HG03280 (cell line): ENCODE measurements at regions not wholly inside any gene's neighbourhood (a gene's known extent, or its start where the extent isn't known, plus 50 kb on each side); places are given as distances from the start of the nearest gene placed in this dataset.
"Not testable (repeated sequence)": the region's sequence is repeated elsewhere in the genome, so short reads cannot be mapped to it uniquely, and the experiment has no call there.

Source experiments
- ATAC-seq: cut with Tn5 transposase; IDR thresholded peaks from one replicate; pipeline ENCODE4 v1.9.1; 2021; ENCODE audit warnings: mild to moderate bottlenecking, moderate library complexity; ENCODE audit not compliant: unreplicated experiment

DNA sequence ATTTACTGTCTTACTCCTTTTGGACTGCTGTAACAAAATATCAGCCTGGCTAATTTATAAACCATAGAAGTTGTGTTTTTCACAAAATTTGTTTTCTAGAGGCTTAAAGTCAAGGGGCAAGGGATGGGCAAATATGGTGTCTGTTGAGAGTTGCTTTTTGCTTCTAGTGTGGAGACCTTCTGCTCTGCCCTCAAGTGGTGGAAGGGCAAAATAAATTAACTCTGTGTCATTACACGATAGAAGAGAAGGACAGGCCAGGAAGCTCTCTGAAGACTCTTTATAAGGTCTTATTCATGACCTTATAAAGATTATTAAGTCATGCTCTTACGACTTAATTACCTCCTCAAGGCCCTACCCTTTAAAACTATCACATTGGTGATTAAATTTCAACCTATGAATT, 181.2 kb upstream of the LRATD1 start:
- no peak for ATAC-seq

DNA sequence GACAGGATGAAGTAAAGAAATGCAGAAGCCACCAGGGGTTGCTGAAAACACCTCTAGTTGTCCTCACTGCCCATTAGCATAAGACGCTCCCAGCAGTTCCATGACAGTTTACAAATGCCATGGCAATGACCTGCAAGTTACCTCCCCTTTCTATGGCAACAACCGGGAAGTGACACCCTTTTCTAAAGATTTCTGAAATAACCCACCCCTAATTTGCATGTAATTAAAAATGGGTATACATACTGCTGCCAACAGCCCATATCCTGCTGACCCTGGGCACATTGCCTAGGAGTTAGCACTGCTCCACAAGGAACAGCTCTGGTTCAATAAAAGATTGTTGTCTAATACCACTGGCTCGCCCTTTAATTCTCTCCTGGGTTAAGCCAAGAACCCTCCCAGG, 178.3 kb upstream of the LRATD1 start:
- ATAC-seq, result no peak

DNA sequence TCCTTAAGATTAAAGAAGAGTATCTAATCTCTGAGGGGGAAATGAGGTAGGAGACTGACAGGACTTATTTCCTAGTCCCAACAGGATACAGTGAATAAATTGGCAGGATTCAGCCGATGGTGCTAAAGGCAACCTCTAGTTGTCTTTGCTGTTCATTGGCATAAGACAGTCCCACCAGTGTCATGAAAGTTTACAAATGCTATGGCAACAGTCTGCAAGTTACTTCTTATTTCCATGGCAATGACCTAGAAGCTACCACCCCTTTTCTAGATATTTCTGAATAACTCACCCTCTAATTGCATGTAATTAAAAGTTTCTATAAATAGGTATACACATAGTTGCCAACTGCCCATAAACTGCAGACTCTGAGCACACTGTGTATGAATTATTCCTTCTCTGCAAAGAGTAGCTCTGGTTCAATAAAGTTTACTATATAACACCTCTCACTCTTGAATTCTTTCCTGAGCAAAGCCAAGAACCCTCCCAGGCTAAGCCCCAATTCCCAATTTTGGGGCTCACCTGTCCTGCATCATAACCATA, 172.7 kb upstream of the LRATD1 start:
- ATAC-seq, result no peak

DNA sequence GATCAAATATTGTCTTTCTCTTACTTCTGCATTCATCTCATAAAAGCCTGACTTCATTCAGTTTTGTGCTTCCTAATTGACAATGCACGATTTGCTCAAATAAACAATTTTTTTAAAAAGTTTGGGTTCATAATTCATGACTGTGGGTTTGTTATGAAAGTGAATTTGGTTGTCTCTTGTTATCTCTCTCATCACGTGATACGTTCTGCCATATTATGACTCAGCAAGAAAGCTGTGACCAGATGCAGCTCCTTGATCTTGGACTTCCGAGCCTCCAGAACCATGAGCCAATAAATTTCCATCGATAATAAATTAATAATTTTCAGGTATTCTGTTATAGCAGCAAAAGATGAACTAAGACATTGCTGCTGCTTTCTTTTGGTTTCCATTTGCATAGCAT, 156.5 kb upstream of the LRATD1 start:
- ATAC-seq, result no peak

DNA sequence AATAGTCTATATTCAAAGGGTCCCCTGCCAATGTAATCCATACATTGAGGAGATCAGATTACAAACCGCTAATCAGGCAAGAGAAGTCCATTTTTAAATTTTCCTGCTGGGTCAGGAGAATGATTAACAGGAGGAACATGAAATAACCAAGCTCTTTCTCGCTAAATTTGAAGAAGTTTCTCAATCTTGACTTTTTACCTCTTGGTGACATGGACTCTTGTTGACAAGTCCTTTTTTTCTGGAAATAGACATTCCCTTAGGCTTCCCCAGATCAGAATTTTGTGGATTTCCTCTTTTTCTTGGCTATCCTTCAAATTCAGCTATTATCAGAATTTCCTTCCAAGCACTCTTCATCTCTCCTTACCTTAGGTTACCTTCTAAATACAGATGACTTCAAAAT, 153.0 kb upstream of the LRATD1 start:
- ATAC-seq, result no peak

DNA sequence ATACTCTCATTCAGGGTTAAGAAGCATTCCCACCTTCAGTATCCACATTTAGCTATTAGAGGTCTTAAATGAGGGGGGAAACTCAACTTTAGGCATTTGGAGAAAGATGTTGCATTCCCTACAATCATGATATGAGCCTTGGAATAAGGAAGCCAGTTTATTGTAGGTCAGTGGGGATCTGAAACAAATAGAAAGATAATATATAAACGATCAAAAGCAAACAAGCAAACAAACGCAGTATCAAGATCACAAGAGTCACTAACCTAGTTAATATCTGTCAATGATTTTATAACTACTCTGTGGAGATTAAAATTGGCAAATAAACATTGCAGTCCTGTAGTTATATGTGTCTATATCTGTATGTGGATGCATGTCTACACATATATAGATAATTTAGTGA, 152.4 kb upstream of the LRATD1 start:
- no peak for ATAC-seq

DNA sequence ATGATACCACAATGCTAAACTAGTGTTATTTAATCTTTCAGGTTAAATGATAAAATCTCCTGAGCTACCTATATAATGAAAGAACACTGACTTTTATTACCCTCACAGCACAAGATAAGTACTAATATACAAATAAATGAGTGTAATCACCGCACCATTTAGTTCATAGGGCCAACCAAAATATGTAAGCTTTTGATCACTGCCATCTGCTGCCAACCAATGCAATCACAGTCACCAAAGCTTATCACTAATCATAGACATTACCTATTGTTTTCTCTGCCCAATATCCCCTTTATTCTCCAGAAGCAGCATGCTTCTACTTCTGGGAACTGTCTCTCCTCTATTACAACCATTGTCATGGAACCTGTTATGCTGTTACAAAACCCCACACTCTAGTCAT, 151.6 kb upstream of the LRATD1 start:
- no peak for ATAC-seq

DNA sequence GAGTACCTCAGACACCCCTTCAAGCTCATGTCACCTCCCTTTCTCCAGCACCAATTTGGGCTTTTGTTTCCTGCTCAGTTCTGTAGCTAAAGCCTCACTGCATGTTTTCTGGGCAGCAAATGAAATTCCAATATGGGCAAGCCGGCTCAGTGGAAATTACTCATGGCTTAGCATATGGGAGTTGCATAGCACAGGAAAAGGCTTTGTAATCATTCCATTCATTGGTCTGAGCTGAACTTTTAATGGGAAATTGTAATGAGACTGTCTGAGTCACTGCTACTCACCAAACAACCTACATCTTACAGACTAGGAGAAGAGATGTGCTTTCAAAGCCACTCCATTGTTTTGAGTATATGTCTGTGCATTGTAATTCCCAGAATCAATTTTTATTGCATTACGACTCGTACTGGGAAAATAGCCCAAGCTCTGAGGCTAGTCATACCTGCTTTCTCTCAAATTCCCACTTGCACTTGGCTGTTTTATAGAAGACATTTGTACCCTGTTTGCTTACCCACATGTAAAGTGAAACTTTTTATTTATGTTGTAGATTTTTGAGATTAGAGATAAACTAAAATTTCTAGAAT, 139.5 kb upstream of the LRATD1 start:
- no peak for ATAC-seq

DNA sequence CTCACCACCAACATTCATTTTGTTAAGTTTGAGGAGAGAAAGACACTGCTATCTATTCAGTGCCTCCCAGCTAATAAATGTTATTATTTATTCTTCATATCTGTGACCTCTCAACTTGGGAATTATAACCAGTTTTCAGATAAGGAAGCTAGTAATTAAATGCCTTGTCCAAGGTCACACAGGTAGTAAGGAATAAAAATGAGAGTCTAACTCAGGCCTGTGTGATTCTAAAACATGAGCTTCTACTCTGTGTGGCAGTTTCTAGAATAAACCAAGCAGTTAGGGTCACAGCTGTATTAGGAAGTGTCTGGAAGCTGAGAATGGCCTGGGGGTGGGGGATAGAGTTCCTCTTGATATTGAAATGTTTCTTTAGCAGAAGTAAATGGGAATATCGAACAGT, 137.8 kb upstream of the LRATD1 start:
- no peak for ATAC-seq

DNA sequence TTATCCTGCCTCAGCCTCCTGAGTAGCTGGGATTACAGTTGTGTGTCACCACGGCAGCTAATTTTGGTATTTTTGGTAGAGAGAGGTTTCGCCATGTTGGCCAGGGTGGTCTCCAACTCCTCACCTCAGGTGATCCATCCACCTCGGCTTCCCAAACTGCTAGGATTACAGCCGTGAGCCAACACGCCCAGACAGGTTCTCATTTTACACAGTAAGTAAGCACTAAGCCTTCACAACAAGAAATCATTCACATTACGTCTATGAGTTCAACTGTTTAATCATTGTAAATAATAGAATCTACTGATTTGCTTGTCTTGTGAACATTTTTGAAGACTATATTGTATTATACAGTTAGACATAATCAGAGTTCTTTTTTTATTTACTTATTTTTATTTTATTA, 131.5 kb upstream of the LRATD1 start:
- no peak for ATAC-seq

DNA sequence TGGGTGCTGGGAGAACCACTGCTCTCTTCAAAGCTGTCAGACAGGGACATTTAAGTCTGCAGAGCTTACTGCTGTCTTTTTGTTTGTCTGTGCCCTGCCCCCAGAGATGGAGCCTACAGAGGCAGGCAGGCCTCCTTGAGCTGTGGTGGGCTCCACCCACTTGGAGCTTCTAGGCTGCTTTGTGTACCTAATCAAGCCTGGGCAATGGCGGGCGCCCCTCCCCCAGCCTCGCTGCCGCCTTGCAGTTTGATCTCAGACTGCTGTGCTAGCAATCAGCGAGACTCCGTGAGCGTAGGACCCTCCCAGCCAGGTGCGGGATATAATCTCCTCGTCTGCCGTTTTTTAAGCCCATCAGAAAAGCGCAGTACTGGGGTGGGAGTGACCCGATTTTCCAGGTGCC, 125.6 kb upstream of the LRATD1 start:
- not testable (repeated sequence) for ATAC-seq

DNA sequence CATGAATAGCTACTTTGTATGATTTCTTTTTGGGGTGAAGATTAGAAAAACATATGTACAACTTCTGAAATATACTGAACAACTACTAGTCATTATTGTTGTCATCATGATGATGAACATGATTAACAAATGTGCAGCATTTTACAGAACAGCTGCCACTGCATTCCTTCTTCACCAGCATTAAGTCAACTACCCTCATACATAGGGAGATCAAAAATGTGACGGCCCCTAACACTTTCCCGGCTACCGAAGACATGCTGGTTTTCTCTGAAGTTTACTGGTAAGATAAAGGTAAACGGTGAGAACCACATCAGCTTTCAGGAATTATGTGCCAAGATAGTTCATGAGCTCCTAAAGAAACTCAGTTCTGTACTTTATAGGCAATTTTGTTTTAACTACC, 121.0 kb upstream of the LRATD1 start:
- ATAC-seq, result no peak

DNA sequence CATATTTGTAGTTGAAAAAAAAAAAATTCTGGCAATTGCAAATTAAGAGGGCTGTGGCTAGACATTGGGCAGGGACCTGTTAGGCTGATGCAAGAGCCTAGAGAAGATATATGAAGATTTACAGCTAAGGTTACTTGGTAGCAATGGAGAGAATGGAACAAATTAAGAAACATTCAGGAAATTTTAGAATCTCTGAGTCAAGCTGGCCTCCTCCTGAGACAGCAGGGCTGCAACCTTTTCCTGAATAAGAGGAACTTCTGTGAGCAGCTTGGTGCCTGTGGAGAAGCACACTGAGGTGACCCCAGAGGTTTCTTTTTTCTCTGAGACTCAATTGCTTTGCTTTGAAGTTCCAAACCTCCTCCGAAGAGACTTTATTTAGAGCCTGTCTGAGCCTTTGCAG, 118.6 kb upstream of the LRATD1 start:
- ATAC-seq, result no peak

DNA sequence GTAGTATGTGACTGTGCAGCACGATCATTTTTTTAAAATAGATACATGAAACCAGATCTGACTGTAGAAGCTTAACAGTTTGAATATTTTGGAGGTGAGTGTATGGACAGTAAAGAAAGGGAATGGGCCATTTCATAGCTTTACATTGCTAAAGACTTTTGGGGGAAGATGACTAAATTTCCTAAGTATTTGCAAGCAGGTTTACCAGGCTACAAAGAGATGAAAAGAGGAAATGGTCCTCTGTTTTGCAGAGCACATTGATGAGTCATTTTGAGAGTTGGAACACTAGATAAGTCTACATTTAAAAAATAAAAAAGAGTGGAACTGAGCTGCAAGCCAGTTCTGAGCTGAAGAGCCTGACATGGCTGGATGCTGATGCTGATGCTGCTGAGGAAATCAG, 115.7 kb upstream of the LRATD1 start:
- ATAC-seq, result no peak

DNA sequence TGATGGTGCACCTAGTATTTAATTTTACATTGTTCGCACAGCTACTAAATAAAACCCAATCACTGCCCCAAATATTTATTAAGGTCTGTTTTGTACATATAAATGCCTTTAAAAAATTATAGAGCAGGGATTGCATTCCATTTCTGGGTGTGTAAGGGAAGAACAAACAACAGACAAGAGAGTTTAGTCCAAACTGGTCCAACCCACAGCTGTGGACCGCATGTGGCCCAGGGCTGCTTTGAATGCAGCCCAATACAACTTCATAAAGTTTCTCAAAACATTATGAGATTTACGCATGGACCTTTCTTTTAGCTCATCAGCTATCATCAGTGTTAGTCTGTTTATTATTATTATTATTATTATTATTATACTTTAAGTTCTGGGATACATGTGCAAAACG, 114.8 kb upstream of the LRATD1 start:
- no peak for ATAC-seq

DNA sequence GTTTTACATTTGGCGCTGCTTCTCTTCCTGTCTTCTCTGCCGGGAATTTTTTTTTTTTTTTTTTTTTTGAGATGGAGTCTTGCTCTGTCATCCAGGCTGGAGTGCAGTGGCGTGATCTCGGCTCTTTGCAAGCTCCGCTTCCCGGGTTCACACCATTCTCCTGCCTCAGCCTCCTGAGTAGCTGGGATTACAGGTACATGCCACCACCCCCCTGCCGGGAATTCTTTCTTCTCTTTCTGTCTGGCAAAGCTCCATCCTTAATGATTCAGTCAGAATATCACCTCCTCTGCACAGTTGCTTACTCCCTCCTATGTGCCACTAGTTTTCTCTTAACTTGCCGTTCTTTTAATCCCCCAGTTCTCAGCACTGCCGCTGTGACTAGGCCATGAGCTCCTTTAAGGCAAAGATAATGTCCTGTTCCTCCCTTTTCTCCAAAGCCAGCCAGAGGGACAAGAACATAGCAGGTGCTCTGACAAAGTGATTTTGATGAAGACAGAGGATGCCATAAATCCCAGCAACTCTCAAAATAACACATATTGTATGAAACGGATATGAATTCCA, 112.1 kb upstream of the LRATD1 start:
- no peak for ATAC-seq

DNA sequence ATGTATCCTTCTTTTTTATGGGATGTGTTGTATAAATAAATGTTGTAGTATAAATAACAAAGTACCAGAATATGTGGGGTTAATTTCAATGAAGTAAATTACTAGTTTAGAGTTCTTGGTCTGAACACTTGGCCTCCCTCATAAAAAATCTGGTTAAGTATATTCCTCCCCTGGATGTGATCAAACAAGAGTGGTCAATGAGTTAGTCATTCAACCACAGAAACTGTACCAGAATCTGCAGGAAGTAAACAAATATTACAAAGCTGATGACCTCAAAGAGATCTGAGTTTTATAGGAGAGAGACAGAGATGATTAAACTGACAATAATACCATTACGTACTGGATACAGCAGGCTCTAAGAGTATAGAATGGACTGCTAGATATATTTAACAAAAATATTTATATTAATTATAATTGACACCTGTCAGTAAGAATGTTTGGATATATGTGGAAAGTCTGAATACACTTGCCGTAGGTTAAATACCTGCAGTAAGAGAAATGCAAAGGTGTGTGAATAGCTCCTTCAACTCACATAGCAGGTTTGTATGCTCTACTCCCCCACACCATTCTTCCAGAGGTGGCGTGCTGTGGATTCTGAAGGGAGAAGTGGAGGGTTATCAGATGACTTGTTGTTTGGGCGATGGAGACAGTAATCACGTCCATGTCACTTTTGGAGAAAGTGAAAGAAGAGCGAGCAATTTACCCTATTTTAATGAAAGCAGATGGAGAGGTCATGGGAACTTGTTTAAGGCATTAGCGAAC, 108.3 kb upstream of the LRATD1 start:
- ATAC-seq, result no peak

DNA sequence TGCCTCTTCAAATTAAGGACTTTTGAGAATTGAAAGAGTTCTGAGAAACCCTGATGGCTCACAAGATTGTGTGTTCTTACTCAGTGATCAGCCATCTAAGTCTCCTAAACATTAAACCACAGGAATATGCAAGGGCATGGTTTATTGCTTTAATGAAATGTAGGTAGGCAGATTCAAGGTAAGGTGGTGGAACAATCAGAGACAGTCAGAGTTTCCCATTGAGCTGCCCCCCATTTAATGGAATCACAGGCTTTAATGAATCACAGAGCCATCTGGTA, 107.8 kb upstream of the LRATD1 start:
- no peak for ATAC-seq

DNA sequence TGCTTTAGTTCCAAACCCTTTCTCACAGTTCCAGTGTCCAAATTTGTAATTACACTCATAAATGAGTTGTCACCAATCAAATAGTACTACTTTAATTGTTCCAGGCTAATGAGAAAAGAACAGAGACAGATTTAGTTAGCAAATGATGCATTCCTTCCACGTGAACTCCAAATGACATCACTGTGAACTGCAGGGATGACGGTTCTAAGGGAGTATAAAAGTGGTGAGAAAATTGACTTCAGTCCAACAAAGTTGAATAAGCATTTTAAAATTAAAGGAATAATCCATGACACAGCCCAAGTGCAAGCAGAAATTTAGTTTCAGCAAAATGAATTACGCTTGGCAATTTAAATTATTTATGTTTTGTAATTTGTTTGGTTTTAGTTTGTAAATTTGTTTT, 102.0 kb upstream of the LRATD1 start:
- no peak for ATAC-seq

DNA sequence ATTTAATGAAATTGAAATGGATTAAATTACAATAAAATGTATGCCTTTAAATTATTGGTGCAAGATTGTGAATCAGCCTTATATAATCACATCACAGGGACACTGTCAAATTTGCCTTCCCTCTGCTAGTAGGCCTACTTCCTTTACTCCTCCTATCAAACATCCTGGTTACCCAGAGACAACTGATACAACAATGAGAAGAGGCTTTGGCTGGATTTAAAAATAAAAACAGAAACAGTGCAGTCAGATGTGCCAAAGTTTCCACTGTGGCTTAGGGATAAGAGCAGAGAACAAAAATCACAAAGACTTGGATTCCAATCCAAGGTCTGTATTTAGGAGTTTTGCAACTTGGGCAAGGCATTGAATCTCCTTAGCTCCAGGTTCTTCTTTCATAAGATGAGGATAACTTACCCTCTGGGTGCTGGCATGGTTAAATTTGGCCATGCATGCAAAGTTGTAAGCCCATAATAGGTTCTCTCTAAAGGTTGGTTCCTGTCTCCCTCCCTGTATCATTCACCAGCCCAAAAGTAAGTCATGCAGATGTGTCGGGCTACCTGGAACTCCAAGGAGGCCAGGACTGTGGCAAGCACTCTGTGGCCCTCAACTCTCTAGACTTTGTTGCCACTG, 99.3 kb upstream of the LRATD1 start:
- no peak for ATAC-seq

DNA sequence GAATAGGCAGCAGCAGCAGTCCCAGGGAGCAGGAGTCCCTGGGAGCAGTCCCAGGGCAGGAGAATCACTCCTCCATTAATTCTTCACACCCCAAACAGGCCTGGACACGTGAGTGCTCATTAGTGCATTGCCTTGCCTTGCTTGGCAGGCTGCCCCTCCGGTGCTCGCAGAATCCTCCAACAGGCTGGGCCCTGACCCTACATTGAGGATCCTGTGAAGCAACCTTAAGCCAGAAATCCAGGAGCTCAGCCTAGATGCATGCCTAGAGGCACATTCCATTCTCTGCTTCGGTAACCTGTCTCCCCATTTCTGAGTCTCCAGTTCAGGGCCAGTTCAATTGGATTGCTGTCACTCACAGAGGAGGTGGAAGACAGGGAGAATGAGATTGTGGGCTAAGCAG, 97.4 kb upstream of the LRATD1 start:
- no peak for ATAC-seq

DNA sequence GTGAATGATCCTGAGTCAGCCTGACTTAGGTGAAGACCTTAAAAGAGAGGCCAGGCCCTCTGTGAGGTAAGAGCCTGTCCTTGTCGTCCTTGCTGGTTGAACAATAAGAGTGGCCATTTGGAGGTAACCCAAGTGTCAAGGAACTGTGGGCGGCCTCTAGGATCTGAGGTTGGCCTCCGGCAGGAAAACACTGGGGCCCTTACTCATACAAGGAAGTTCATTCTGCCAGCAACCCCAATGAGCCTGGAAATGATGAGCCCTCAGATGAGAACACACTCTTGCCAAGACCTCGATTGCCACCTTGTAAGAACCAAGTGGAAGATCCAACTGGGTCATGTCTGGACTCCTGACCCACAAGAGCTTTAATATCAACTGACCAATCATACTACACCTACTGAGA, 95.5 kb upstream of the LRATD1 start:
- no peak for ATAC-seq
